Esophagus muscularis mucosa (tissue), 4 donors: ENCODE measurements at regions not wholly inside any gene's neighbourhood (a gene's known extent, or its start where the extent isn't known, plus 50 kb on each side); places are given as distances from the start of the nearest gene placed in this dataset.

Experiments used
- DNase-seq: peaks from one replicate; pipeline ENCODE4 v3.0.0-alpha.2; 2017; ENCODE audit errors: extremely low spot score
- H3K27ac ChIP-seq, 4 donors: fragments of 200-600 bp; sonication (generic); replicated peaks in 1 of 4; 1 replicate in 3 of 4; 2 replicates in 1 of 4; pipeline ENCODE4 v1.5.1; 2016 to 2019; ENCODE audit warnings: mild to moderate bottlenecking in 1 of 4
- H3K27me3 ChIP-seq, 4 donors: fragments of 200-600 bp; sonication (generic); one replicate each; pipeline versions ENCODE4 v1.5.1 to v1.6.0; 2016 to 2019
- H3K36me3 ChIP-seq, 4 donors: fragments of 200-600 bp; sonication (generic); one replicate each; pipeline ENCODE4 v1.5.1; 2016 to 2019
- H3K4me1 ChIP-seq, 4 donors: fragments of 200-600 bp; sonication (generic); one replicate each; pipeline ENCODE4 v1.5.1; 2016 to 2019
- H3K4me3 ChIP-seq, 4 donors: fragments of 200-600 bp; sonication (generic); 1 replicate in 2 of 4; 2 replicates in 2 of 4; pipeline ENCODE4 v1.5.1; 2016 to 2019; ENCODE audit warnings: mild to moderate bottlenecking in 4 of 4, moderate library complexity in 1 of 4
- H3K9me3 ChIP-seq, 4 donors: fragments of 200-600 bp; sonication (generic); 1 replicate in 3 of 4; 2 replicates in 1 of 4; pipeline ENCODE4 v1.5.1; 2016 to 2019
- EP300 ChIP-seq: sonication (generic); formaldehyde crosslinking; IDR thresholded peaks from one replicate; pipeline ENCODE4 v1.6.1; 2017; ENCODE audit warnings: antibody characterized with exemption
- POLR2A ChIP-seq: fragments of 450-650 bp; IDR thresholded peaks from one replicate; pipeline ENCODE4 v1.6.1; 2017; ENCODE audit warnings: antibody characterized with exemption, moderate library complexity, mild to moderate bottlenecking, low read depth
- POLR2AphosphoS5 ChIP-seq, 2 donors: sonication (generic); formaldehyde crosslinking; IDR thresholded peaks; one replicate each; pipeline ENCODE4 v1.6.1; 2017; ENCODE audit warnings: antibody characterized with exemption in 2 of 2
- WGBS: methylation state at CpG from one replicate; pipeline ENCODE4 v1.1.5; 2018; 5-methylcytosine and 5-hydroxymethylcytosine counted together
- intact Hi-C: fragments of 100-400 bp; cut with DNase I; formaldehyde crosslinking; loops from one replicate; pipeline ENCODE4 v1.15.1; 2023
- TF ChIP-seq, protein P1 (sequence below), 3 experiments: fragments of 200-600 bp in 2 of 3; fragments of 450-650 bp in 1 of 3; sonication (generic) in 2 of 3; IDR thresholded peaks; one replicate each; pipeline ENCODE4 v1.5.1; 2017 to 2019; ENCODE audit warnings: antibody characterized with exemption in 3 of 3, mild to moderate bottlenecking in 2 of 3, moderate library complexity in 1 of 3

- no peak overlapping the region for H3K4me3 ChIP-seq
- H3K4me1 ChIP-seq = peaks cover 11 to 14% (median 13%) of the 10 kb centered on the region in 4 donors
- no peaks in the 10 kb centered on the region for H3K27me3 ChIP-seq
- no peak overlapping the region for H3K27ac ChIP-seq
- DNase-seq = no peak
- intact Hi-C loops = no loop called here
- TF ChIP-seq POLR2AphosphoS5 (IDR thresholded peaks at IDR 0.05) (no peak), EP300 (no peak), POLR2A (no peak)
- no peaks in the 10 kb centered on the region for H3K36me3 ChIP-seq
- no peaks in the 10 kb centered on the region for H3K9me3 ChIP-seq
Measured at GRCh38 chr6:145045582-145045981, 689.7 kb downstream of the EPM2A start.

GRCh38 chr6:145047891-145048290 lies 687.4 kb downstream of the EPM2A start:
- TF ChIP-seq POLR2AphosphoS5 (IDR thresholded peaks at IDR 0.05) (no peak), POLR2A (no peak), EP300 (no peak)
- TF ChIP-seq, protein P1, sequence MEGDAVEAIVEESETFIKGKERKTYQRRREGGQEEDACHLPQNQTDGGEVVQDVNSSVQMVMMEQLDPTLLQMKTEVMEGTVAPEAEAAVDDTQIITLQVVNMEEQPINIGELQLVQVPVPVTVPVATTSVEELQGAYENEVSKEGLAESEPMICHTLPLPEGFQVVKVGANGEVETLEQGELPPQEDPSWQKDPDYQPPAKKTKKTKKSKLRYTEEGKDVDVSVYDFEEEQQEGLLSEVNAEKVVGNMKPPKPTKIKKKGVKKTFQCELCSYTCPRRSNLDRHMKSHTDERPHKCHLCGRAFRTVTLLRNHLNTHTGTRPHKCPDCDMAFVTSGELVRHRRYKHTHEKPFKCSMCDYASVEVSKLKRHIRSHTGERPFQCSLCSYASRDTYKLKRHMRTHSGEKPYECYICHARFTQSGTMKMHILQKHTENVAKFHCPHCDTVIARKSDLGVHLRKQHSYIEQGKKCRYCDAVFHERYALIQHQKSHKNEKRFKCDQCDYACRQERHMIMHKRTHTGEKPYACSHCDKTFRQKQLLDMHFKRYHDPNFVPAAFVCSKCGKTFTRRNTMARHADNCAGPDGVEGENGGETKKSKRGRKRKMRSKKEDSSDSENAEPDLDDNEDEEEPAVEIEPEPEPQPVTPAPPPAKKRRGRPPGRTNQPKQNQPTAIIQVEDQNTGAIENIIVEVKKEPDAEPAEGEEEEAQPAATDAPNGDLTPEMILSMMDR (IDR thresholded peaks at IDR 0.05) = no peak
- intact Hi-C loops = no loop called here

GRCh38 chr6:145051661-145052060 lies 683.7 kb downstream of the EPM2A start:
- 76% methylated on average over 2 of the region's 2 CpGs for WGBS
- no peak overlapping the region for H3K27ac ChIP-seq
- peaks cover 0 to 4% (median 0%) of the 10 kb centered on the region in 4 donors for H3K4me1 ChIP-seq
- H3K4me3 ChIP-seq = no peak overlapping the region
- DNase-seq = no peak
- TF ChIP-seq, protein P1 (IDR thresholded peaks at IDR 0.05) = no peak
- TF ChIP-seq POLR2A = no peak
- no peak for TF ChIP-seq POLR2AphosphoS5 (IDR thresholded peaks at IDR 0.05)
- no peak for TF ChIP-seq EP300
- intact Hi-C loops = no loop called here
- H3K27me3 ChIP-seq = no peaks in the 10 kb centered on the region
- H3K9me3 ChIP-seq = no peaks in the 10 kb centered on the region
- H3K36me3 ChIP-seq = no peaks in the 10 kb centered on the region

More at GRCh38 chr6:145047891-145048290, 687.4 kb downstream of the EPM2A start:
- H3K36me3 ChIP-seq = no peaks in the 10 kb centered on the region
- H3K27ac ChIP-seq = no peak overlapping the region
- H3K27me3 ChIP-seq = no peaks in the 10 kb centered on the region
- 73% methylated on average over 4 of the region's 4 CpGs for WGBS
- no peak overlapping the region for H3K4me3 ChIP-seq
- no peak for DNase-seq
- H3K4me1 ChIP-seq = peaks cover 11 to 17% (median 14%) of the 10 kb centered on the region in 4 donors
- no peaks in the 10 kb centered on the region for H3K9me3 ChIP-seq

GRCh38 chr6:145055567-145055966 lies 679.8 kb downstream of the EPM2A start:
- Histone ChIP-seq H3K4me1 (peaks cover 0 to 4% (median 0%) of the 10 kb centered on the region in 4 donors), H3K9me3 (no peaks in the 10 kb centered on the region), H3K4me3 (no peak overlapping the region), H3K27ac (no peak overlapping the region), H3K27me3 (no peaks in the 10 kb centered on the region), H3K36me3 (no peaks in the 10 kb centered on the region)
- TF ChIP-seq POLR2AphosphoS5 (IDR thresholded peaks at IDR 0.05) (no peak), EP300 (no peak), POLR2A (no peak)
- TF ChIP-seq, protein P1 (IDR thresholded peaks at IDR 0.05) = no peak
- intact Hi-C loops = no loop called here
- WGBS = 77% methylated on average over 1 of the region's 1 CpG
- no peak for DNase-seq

DNA sequence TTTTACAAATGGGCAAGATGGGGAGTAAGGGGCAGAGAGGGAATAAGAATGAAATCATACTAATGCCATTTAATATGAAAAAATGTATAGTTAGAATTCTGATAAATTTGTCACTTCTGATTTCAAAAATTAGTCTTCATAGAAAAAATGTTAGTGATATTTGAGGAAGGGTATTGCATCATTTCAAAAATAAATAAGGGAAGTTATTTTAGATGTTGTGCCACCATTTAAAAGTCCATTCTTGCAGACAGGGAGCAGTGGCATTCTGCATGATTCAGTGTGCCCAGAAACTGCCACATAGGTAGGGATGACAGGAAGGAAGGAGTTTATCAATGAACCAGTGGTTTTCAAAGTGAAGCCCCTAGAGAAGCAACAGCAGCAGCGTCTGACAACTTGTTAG lies 674.6 kb downstream of the EPM2A start:
- WGBS = 80% methylated on average over 1 of the region's 1 CpG
- Histone ChIP-seq H3K4me3 (no peak overlapping the region), H3K27ac (no peak overlapping the region), H3K4me1 (peaks cover 0 to 6% (median 3%) of the 10 kb centered on the region in 4 donors), H3K27me3 (no peaks in the 10 kb centered on the region), H3K9me3 (no peaks in the 10 kb centered on the region), H3K36me3 (no peaks in the 10 kb centered on the region)
- intact Hi-C loops = no loop called here
- no peak for TF ChIP-seq POLR2A
- TF ChIP-seq, protein P1 (IDR thresholded peaks at IDR 0.05) = no peak
- TF ChIP-seq EP300 = no peak
- TF ChIP-seq POLR2AphosphoS5 (IDR thresholded peaks at IDR 0.05) = no peak
- DNase-seq = no peak
